NCI-H1092 (cell line): ENCODE measurements at regions not wholly inside any gene's neighbourhood (a gene's known extent, or its start where the extent isn't known, plus 50 kb on each side); places are given as distances from the start of the nearest gene placed in this dataset.
"Not testable (repeated sequence)": the region's sequence is repeated elsewhere in the genome, so short reads cannot be mapped to it uniquely, and the experiment has no call there.

Experiments
- DNase-seq: peaks from one replicate; lab custom pipeline; 2025; lab: John Stamatoyannopoulos, UW

DNA sequence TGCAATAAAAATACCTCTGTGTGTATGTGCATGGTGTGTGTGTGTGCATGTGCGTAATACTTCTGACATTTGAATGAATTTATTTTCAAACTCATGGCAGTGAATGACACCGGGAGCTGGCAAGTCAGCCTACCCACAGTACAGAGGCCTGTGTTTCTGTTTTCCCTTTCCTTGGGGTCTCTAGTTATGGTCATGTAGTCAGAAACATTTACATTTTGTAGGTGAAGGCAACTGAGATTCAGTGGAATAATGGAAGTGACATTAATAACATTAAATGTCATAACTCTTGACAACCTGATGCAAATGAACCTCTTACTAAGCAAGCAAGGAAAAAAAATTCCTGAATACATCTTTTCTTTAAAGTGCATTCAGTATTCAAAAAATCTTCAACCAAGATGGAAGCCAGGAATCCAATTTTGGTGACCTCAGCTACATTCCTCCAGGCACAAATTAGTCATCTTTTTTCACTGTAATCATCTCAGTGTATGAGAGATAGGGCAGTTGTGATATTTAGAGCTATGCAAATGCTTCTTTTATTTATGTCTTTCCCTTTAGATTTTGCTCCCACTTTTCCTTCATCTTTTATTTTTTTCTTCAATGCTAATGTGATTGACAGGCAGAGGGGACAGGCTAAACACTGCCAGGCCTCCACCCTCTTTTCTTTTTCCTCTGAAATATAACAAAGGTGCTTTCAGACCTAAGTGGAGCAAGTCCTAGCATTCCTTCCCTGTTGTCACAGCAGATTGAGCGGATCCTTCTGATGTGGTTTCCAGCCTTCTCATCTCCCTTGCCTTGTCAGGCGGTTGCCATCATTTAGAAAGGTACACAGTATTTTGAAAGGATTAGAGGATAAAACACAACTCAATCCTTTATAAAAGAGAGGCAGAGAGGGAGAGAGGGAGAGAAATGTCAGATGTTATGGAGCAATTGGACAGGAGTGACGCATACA lies 569.8 kb upstream of the ADAMTS16 start:
- DNase-seq = no peak

DNA sequence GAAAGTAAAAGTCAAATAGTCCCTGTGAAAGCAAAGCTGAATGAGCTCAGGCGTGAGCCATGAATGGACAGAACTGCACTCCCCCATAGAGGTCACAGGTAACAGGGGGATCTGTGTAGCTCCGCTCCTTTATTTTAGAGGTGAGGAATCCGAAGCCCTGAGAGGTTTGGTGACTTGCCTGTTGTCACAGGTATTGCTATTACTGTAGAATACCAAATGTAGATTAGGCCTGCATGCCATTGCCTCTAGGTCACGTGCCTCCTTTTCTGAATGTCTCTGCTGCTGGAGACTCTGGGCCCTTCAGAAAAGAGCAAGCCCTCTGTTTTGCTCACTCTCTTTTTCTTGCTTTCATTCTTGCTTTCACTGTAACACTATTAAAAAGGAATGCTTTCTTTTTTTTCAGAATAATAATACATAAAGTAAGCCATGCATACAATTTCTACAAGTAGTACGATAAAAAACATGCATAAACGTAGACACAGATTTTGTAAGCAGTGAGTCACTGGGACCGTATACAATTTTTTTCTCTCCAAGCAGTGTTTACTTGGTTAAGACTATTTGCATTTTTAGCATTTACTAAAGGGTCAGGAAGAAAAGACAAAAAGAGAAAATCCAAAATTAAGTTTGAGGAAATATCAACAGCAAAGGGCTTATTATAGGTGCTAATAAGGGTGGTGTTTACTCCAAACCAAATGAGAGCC lies 568.7 kb upstream of the ADAMTS16 start:
- DNase-seq = no peak

DNA sequence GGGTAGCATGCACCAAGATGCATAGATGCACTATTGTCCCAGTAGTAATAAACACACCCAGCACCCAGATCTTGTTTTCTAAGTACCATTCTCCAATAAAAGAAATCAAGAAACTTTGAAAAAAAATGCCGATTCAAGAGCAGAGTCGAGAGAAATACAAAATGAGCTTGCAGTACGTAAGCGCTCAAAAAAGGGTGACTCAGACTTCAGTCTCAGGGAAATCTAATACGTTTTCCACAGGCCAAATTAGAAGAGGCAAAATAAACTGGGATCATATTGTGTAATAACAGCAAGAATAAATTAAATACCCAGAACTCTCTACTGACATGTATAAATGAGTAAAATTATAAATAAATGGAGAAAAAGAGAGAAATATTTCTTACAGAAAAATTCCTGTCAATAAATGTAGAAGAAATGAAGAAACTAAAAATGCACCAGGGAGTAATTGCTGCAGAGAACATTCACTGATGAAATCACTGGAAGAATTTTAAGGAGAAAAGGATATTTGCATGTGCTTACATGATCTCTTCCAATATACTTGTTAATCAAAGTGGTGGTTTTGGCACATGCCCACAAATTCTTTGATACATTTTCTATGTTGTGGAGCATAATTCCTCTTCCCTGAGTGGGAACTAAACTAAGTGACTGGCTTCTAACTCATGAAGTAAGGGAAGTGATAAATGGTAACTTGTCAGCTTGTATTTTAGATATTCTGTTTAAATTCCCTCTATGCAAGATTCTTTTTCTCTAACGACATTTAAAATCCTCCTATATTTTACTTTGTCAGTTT lies 567.6 kb upstream of the ADAMTS16 start:
- DNase-seq = no peak

DNA sequence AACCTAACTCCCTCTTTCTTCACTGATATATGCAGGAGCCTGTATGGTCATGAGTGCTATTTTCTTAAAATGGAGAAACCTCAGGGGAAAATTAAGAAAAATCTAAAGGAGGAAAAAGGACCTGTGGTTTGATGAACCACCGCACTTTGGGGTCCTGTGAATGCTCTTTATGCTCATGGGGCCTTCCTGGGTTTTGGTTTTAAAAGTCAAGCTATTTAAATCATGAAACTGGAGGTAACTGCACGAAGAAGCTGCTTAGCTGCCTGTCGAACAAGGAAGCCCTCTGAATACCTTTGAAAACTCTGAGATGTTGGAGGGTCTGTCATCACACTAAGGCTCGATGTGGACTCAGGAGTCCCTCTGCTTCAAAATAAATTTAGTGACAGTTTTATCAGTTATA lies 564.5 kb upstream of the ADAMTS16 start:
- no peak for DNase-seq

DNA sequence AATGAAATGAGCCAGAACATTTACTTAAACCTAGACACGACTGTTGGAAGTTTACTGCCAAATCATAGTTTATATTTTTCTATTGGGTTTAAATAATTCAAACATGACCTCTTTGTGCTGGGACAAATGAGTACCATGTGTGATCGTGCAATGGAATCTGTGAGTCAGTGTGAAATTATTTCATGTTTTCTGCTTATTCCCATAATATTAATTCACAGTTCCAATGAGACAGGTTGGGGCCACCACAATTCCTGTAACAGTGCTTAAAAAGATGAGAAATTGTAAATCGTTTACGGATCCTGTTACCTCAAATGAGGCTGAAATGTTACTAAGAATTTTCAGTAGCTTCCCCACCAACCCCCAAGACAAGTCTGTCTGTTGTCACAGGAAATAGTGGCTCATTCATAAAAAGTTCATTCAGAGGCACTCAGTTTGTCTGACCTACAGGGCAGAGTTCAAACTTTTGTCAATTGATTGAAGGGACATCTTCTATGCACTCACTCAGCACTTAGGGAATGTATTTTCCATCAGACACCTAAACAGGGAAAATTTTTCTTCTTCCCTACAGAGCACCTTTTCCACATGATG lies 563.9 kb upstream of the ADAMTS16 start:
- no peak for DNase-seq

DNA sequence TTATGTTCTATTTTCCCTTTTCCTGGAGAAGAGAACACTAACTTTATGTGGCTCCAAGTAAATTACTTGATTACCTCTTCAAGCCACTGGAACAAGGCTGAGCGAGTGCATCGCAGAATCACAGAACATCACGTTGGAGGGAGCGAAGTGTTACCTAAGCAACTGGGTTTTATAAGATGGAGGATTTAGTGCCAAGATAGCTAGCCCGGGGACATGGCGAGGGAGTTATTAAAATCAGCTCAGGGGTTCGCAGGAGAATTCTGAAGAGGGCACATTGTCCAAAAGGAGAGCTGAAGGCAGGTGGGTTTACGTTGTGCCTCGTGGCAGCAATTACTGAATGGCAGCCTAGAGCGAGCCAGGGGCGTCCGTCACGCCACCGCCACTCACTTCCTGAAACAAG lies 563.2 kb upstream of the ADAMTS16 start:
- no peak for DNase-seq

DNA sequence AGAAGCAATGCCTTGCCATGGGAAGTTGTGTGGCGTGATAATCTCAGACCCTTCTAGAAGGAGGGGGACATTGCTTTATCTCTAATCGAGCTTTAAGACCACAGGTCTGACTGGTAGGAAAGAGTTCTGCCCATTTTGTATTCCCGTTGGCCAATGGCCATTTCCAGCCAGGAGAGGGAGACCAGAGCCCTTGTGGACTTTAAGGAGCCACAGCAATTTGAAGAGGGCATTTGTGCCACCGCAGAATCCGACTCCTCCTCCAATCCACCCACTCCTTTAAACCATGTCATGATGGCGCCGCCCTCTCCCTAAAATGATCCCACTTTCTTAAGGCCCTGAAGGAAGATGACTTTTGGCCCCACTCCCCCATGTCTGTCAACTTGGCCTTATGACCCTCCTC lies 560.5 kb upstream of the ADAMTS16 start:
- no peak for DNase-seq

DNA sequence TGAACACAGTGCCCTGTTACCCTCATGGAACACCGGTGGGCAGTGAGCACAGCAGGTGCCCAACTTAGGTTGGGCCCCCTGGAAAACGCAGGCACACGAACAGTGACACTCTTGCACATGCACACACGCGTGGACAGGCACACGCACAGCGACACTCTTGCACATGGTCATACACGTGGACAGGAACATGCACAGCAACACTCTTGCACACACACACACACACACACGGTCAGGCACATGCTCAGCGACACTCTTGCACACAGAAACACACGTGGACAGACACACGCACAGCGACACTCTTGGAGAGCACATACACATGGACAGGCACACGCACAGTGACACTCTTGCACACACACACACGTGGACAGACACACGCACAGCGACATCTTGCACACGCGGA lies 559.4 kb upstream of the ADAMTS16 start:
- no peak for DNase-seq

DNA sequence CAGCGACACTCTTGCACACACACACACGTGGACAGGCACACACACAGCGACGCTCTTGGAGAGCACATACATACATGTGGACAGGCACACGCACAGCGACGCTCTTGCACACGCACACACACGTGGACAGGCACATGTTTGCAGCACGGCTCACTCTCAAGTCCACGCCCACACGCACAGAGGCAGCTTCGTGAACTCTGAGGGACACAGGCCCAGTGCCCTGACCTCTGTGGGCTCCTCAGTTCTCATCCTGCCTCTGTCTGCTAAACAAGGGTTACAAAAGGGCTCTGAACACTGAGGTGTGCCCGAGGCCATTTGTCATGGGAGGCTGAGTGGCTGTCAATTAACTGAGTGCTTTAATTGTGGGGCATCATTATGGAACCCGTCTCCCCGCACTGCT lies 558.8 kb upstream of the ADAMTS16 start:
- no peak for DNase-seq

DNA sequence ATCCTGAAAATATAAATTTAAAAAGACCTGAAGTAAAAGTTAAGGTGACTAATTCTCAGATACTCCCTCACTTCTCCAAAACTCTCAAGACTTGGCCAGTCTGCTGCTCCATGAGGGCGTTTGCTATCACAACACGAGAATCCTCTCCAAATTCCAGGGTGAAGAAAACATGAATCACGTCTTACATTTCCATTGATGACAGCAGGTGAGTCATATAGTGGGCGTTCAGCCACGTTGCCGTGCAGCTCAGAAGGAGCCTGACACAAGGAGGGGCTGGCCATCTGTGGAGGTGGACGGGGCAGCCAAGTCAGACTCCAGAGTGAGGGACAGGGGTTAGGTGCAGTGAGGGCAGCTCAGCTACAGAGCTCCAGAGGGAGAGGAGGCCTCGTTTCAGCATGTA lies 555.1 kb upstream of the ADAMTS16 start:
- DNase-seq = no peak

DNA sequence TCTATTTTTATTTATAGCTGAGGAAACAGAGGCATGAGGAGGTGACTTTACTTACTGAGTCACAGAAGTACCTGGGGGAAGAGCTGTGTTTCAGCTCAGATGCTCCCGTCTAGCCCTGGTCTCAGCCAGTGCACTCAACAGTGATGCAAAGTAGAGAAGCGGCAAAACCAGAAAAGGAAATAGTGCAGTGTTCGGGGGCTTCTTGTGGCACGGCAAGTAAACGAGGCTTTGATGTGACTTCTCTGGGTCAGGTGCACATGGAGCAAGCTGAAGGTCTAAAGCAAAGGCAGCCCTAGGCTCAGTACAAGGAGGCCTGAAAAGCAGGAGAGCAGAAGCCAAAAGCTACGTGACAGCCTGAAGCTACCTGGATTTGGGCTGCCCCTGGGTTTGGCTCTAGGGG lies 526.7 kb upstream of the ADAMTS16 start:
- DNase-seq = no peak

DNA sequence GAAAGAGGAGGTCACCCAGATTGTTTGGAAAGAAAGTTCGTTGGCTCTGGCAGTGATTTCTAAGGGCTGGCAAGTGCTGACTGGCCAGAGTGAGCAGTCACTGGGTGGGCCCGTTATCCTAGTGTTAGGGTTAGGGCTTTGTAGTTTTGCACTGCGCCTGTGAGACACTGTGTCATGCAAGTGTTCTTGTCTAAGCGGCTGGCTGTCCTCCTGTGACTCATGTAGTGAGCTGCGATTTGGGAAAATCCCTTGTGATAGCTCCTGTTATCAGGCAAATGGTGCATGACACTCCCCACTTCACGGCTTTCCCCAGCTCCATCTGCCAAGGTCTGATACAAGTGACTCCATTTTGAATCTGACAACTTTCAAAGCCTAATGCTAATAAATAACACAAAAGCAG lies 526.0 kb upstream of the ADAMTS16 start:
- DNase-seq = no peak

DNA sequence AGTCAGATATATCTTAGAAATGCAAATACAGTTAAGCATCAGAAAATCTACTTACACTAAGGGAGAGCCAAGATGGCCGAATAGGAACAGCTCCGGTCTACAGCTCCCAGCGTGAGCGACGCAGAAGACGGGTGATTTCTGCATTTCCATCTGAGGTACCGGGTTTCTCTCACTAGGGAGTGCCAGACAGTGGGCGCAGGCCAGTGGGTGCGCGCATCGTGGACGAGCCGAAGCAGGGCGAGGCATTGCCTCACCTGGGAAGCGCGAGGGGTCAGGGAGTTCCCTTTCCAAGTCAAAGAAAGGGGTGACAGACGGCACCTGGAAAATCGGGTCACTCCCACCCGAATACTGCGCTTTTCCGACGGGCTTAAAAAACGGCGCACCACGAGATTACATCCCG lies 524.8 kb upstream of the ADAMTS16 start:
- not testable (repeated sequence) for DNase-seq

DNA sequence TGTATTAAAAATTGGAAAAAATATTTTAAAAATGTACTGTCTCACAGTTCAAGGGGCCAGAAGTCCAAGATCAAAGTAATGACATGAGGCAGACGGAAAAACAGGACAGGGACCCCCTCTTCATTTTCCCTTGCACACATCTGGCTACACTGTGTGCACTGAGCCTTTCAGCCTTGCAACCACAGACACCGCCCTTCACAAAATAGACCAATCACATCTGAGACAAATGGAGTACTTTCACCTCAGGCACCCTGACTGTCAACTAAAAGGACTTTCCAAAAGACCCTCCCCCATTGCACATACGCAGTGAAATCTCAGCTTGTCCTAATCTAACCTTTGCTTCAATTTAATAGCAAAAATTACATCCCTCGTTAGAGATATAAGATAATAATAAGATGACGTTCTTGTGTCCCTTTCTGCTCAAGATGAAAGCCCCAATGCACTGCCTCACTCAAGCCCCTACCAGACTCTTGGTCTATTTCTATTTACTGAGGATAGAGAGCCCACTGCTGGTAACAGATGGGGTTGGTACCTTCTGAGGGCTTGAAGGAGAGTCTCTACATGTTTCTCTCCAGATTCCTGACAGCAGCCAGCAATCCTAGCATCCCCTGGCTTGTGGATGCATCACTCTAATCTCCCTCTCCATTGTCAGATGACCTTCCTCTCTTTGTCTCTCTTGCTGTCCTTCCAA lies 514.8 kb upstream of the ADAMTS16 start:
- DNase-seq = no peak

DNA sequence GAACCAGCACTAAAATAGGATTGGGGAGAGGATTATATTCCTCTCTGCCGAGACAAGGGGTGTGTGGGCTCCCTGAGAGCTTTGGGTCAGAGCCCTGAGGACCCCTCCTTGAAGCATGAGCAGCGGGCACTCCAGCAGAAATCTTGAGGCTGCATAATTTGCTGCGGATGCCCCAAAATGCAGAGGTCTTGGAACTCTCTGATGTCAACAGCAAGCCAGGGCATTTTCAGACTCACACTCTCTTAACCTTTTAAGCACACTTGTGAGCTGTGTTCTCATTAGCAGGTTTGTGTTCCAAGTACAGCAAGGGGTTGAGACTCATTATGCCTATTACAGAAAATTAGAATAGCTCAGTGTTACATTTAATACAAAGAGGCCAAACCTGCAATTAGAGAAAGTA lies 513.0 kb upstream of the ADAMTS16 start:
- no peak for DNase-seq

DNA sequence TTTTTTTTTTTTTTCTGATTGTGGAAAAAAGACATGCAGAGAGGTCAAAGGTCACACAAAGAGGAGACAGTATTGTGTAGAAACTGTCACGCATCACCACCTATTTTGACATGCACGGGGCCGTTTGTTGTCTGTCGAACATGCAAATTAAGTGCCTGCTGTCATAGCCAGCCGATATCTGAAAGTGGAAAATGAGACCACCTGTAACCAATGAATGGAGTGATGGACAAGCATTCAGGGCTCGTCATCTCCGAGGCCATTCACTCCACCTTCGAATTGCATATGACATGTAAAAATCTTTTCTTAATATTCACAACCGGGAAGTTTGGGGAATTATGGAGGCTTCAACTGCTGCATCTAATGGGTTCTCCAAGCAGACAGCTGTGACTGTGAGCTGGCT lies 512.2 kb upstream of the ADAMTS16 start:
- DNase-seq = no peak

DNA sequence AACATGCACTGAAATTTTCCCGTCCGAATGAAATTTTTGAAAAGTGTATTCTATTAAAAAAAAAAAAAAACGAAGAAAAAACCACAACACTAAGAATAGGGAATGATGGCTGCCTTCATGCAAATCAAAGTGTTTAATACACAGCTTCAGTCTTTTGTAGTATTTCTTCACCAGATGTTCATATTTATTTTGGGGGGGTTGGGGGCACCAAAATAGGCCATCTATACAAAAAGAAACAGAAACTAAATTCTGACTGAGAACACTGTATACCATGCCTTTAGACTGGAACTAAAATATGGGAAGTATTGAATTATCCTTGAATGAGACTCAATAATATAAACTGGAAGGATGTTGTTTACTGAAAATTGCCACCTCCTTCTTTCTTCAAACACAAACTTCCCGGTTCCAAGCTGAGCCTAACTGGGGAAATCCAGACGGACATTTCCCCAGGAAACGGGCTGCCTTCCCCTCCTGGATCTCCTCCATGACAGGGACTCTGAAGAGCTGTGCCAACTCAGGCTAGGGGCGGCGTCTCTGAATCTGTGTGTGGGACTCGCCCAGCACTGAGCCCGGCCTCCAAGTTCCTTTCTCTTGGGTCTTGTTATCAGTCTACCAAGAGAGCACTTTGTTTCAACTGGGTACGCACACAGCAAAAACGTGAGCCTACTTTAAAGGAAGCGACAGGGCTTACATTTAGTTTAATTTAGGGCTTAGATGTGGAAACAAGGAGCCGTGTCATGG lies 511.3 kb upstream of the ADAMTS16 start:
- no peak for DNase-seq

DNA sequence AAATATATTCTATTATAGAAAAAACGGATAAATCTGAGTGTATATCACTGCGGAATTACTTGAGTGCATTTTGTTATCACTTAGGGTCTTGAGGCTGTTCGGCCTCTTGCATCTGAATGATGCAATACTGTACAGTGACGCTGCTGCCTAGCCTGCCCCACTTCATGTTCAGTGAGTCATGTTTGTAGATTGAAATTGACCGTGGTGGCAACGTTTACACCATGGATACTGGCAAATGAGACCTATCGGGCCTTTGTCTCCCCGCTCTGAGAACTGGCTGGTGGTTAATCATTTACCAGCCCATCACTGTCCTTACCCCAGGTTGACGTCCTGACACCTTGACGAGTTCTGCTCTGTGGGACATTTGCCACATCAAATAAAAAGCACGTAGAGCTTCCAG lies 510.1 kb upstream of the ADAMTS16 start:
- DNase-seq = no peak

DNA sequence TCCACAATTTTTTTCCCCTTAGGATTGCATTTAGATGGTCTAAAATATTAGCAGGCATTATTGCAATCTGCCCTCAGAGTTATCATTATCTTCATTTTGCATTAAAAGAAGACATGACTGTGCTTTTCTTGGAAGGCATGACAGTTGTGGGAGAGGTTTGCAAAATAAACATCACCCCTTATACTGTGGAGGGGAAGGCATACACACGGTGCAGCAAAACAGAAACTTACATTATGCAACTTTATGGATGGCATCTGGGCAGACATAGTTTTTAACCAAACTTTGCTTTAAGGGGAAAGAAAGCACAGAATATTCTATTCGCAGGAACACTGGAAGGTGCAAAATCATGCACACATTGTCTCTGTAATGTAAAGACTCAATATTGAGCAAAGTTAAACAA lies 505.8 kb upstream of the ADAMTS16 start:
- DNase-seq = no peak

DNA sequence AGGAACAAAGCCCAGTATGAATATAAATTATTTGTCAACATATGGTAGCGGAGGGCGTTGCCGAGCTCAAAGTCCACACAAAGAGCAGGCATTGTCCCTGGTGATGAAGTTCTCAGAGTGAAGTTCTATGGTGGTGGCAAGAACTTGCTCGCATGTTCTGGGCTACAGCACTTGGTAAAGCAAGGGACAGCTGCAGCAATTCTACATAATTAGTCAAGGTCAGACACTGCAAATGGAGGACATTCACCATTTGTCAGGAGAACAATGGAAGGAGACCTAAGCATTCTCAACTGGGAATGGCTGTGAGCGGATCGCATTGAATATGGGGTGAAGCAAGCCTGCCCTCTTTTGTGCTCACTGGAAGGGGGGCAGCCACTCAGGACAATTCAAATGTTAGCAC lies 503.8 kb upstream of the ADAMTS16 start:
- DNase-seq = no peak

DNA sequence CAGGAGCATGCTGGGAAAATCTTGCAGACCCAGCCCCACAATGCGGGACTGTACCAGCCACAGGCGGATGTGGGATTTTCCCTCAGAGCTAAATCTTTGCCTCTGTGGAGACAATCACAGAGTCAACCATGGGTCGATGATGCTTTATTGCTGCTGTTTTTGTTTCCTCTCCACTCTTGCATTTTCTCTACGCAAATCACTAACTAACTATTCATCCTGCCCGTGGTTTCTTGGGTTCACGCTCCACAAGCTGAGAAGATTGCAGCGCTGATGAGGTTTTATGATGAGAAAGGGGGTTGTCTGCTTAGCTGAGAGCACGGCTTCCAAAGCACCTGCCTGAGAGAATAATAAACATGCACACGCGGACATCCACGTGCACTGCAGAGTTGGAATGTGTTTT lies 500.2 kb upstream of the ADAMTS16 start:
- DNase-seq = no peak
